ENCODE measurements at regions not wholly inside any gene's neighbourhood (a gene's known extent, or its start where the extent isn't known, plus 50 kb on each side); places are given as distances from the start of the nearest gene placed in this dataset.

- TF ChIP-seq CTCF (conservative IDR thresholded peaks at IDR 0.05; ENCODE audit: low read depth, low read length) (no peak), EZH2phosphoT487 (IDR thresholded peaks at IDR 0.05; ENCODE audit: borderline replicate concordance, low read length) (no peak)
Observed at GRCh38 chr20:56808117-56808725, 179.1 kb downstream of the TFAP2C start.

Measured in PC-3 (cell line).